Activated naive CD8-positive, alpha-beta T cell treated with anti-CD3 and anti-CD28 coated beads for 36 hours (primary cell): ENCODE measurements at regions not wholly inside any gene's neighbourhood (a gene's known extent, or its start where the extent isn't known, plus 50 kb on each side); places are given as distances from the start of the nearest gene placed in this dataset.

Experiments
- DNase-seq: peaks from one replicate; pipeline ENCODE4 v3.0.0; 2021
- H3K27ac Mint-ChIP-seq: one replicate; pipeline ENCODE4 v1.8.0; 2022; ENCODE audit warnings: mild to moderate bottlenecking, moderate library complexity, mixed read lengths
- H3K27me3 Mint-ChIP-seq: one replicate; pipeline ENCODE4 v1.8.0; 2022; ENCODE audit warnings: mild to moderate bottlenecking, mixed read lengths
- H3K36me3 Mint-ChIP-seq: one replicate; pipeline ENCODE4 v1.8.0; 2021; ENCODE audit warnings: mild to moderate bottlenecking, mixed read lengths
- H3K4me1 Mint-ChIP-seq: one replicate; pipeline ENCODE4 v1.8.0; 2021; ENCODE audit warnings: mixed read lengths
- H3K4me3 Mint-ChIP-seq: one replicate; pipeline ENCODE4 v1.8.0; 2022; ENCODE audit warnings: mild to moderate bottlenecking, moderate library complexity, mixed read lengths
- H3K9me3 Mint-ChIP-seq: one replicate; pipeline ENCODE4 v1.8.0; 2022; ENCODE audit warnings: mixed read lengths

GRCh38 chr5:98564836-98565235 is 208.6 kb upstream of the RGMB start:
- Mint-ChIP-seq H3K27ac (no peak overlapping the region), H3K36me3 (no peaks in the 10 kb centered on the region), H3K4me3 (no peak overlapping the region), H3K4me1 (no peaks in the 10 kb centered on the region), H3K27me3 (peaks cover 4% of the 10 kb centered on the region), H3K9me3 (no peaks in the 10 kb centered on the region)
- no peak for DNase-seq

- no peaks in the 10 kb centered on the region for H3K9me3 Mint-ChIP-seq
- no peak overlapping the region for H3K4me3 Mint-ChIP-seq
- H3K4me1 Mint-ChIP-seq = no peaks in the 10 kb centered on the region
- H3K36me3 Mint-ChIP-seq = no peaks in the 10 kb centered on the region
- H3K27me3 Mint-ChIP-seq = peaks cover 4% of the 10 kb centered on the region
- no peak for DNase-seq
- no peak overlapping the region for H3K27ac Mint-ChIP-seq
Observed at GRCh38 chr5:98568336-98568735, 205.1 kb upstream of the RGMB start.

GRCh38 chr5:98569288-98569687 is 204.2 kb upstream of the RGMB start:
- H3K27me3 Mint-ChIP-seq = peaks cover 4% of the 10 kb centered on the region
- H3K4me3 Mint-ChIP-seq = no peak overlapping the region
- no peaks in the 10 kb centered on the region for H3K9me3 Mint-ChIP-seq
- H3K36me3 Mint-ChIP-seq = no peaks in the 10 kb centered on the region
- DNase-seq = no peak
- H3K4me1 Mint-ChIP-seq = no peaks in the 10 kb centered on the region
- H3K27ac Mint-ChIP-seq = no peak overlapping the region

GRCh38 chr5:98570010-98570409 is 203.5 kb upstream of the RGMB start:
- Mint-ChIP-seq H3K27me3 (peaks cover 4% of the 10 kb centered on the region), H3K9me3 (no peaks in the 10 kb centered on the region), H3K27ac (no peak overlapping the region), H3K36me3 (no peaks in the 10 kb centered on the region), H3K4me3 (no peak overlapping the region), H3K4me1 (no peaks in the 10 kb centered on the region)
- no peak for DNase-seq

- no peaks in the 10 kb centered on the region for H3K4me1 Mint-ChIP-seq
- no peaks in the 10 kb centered on the region for H3K36me3 Mint-ChIP-seq
- no peak overlapping the region for H3K27ac Mint-ChIP-seq
- no peak overlapping the region for H3K4me3 Mint-ChIP-seq
- no peaks in the 10 kb centered on the region for H3K9me3 Mint-ChIP-seq
- peaks cover 4% of the 10 kb centered on the region for H3K27me3 Mint-ChIP-seq
- no peak for DNase-seq
Observed at GRCh38 chr5:98570661-98571191, 202.7 kb upstream of the RGMB start.

GRCh38 chr5:98573834-98574320 is 199.6 kb upstream of the RGMB start:
- Mint-ChIP-seq H3K36me3 (no peaks in the 10 kb centered on the region), H3K9me3 (no peaks in the 10 kb centered on the region), H3K4me3 (no peak overlapping the region), H3K27me3 (peaks cover 6% of the 10 kb centered on the region), H3K27ac (no peak overlapping the region), H3K4me1 (no peaks in the 10 kb centered on the region)
- DNase-seq = no peak

GRCh38 chr5:98576275-98576674 is 197.2 kb upstream of the RGMB start:
- Mint-ChIP-seq H3K9me3 (no peaks in the 10 kb centered on the region), H3K27ac (no peak overlapping the region), H3K27me3 (peaks cover 16% of the 10 kb centered on the region), H3K4me1 (no peaks in the 10 kb centered on the region), H3K36me3 (no peaks in the 10 kb centered on the region), H3K4me3 (no peak overlapping the region)
- no peak for DNase-seq

GRCh38 chr5:98578438-98578837 is 195.0 kb upstream of the RGMB start:
- peaks cover 16% of the 10 kb centered on the region for H3K27me3 Mint-ChIP-seq
- H3K27ac Mint-ChIP-seq = no peak overlapping the region
- H3K36me3 Mint-ChIP-seq = no peaks in the 10 kb centered on the region
- H3K4me3 Mint-ChIP-seq = no peak overlapping the region
- H3K4me1 Mint-ChIP-seq = no peaks in the 10 kb centered on the region
- no peak for DNase-seq
- H3K9me3 Mint-ChIP-seq = no peaks in the 10 kb centered on the region

- Mint-ChIP-seq H3K4me3 (no peak overlapping the region), H3K9me3 (no peaks in the 10 kb centered on the region), H3K27ac (no peak overlapping the region), H3K27me3 (peaks cover 16% of the 10 kb centered on the region), H3K4me1 (no peaks in the 10 kb centered on the region), H3K36me3 (no peaks in the 10 kb centered on the region)
- no peak for DNase-seq
Observed at GRCh38 chr5:98581112-98581997, 192.1 kb upstream of the RGMB start.

- Mint-ChIP-seq H3K4me1 (no peaks in the 10 kb centered on the region), H3K27ac (no peak overlapping the region)
- DNase-seq = no peak
Observed at GRCh38 chr5:98583586-98583985, 189.9 kb upstream of the RGMB start.

GRCh38 chr5:98585661-98586310 is 187.7 kb upstream of the RGMB start:
- DNase-seq = no peak
- Mint-ChIP-seq H3K9me3 (peaks cover 2% of the 10 kb centered on the region), H3K36me3 (no peaks in the 10 kb centered on the region), H3K27me3 (peaks cover 10% of the 10 kb centered on the region), H3K4me3 (no peak overlapping the region), H3K27ac (no peak overlapping the region), H3K4me1 (no peaks in the 10 kb centered on the region)

More at GRCh38 chr5:98583586-98583985, 189.9 kb upstream of the RGMB start:
- Mint-ChIP-seq H3K36me3 (no peaks in the 10 kb centered on the region), H3K27me3 (peaks cover 13% of the 10 kb centered on the region), H3K9me3 (no peaks in the 10 kb centered on the region), H3K4me3 (no peak overlapping the region)

GRCh38 chr5:98586581-98586980 is 186.9 kb upstream of the RGMB start:
- no peaks in the 10 kb centered on the region for H3K4me1 Mint-ChIP-seq
- H3K27ac Mint-ChIP-seq = no peak overlapping the region
- H3K4me3 Mint-ChIP-seq = no peak overlapping the region
- DNase-seq = no peak
- no peaks in the 10 kb centered on the region for H3K36me3 Mint-ChIP-seq
- H3K9me3 Mint-ChIP-seq = peaks cover 2% of the 10 kb centered on the region
- peaks cover 10% of the 10 kb centered on the region for H3K27me3 Mint-ChIP-seq

GRCh38 chr5:98587166-98587565 is 186.3 kb upstream of the RGMB start:
- peaks cover 10% of the 10 kb centered on the region for H3K27me3 Mint-ChIP-seq
- no peaks in the 10 kb centered on the region for H3K36me3 Mint-ChIP-seq
- H3K4me3 Mint-ChIP-seq = no peak overlapping the region
- no peaks in the 10 kb centered on the region for H3K4me1 Mint-ChIP-seq
- peaks cover 2% of the 10 kb centered on the region for H3K9me3 Mint-ChIP-seq
- DNase-seq = no peak
- H3K27ac Mint-ChIP-seq = no peak overlapping the region

GRCh38 chr5:98588215-98588614 is 185.2 kb upstream of the RGMB start:
- DNase-seq = no peak
- H3K4me3 Mint-ChIP-seq = no peak overlapping the region
- no peaks in the 10 kb centered on the region for H3K4me1 Mint-ChIP-seq
- H3K27me3 Mint-ChIP-seq = peaks cover 10% of the 10 kb centered on the region
- no peaks in the 10 kb centered on the region for H3K36me3 Mint-ChIP-seq
- H3K27ac Mint-ChIP-seq = no peak overlapping the region
- peaks cover 2% of the 10 kb centered on the region for H3K9me3 Mint-ChIP-seq

GRCh38 chr5:98593418-98593817 is 180.0 kb upstream of the RGMB start:
- H3K4me1 Mint-ChIP-seq = no peaks in the 10 kb centered on the region
- peaks cover 16% of the 10 kb centered on the region for H3K27me3 Mint-ChIP-seq
- H3K4me3 Mint-ChIP-seq = no peak overlapping the region
- peaks cover 2% of the 10 kb centered on the region for H3K9me3 Mint-ChIP-seq
- H3K36me3 Mint-ChIP-seq = no peaks in the 10 kb centered on the region
- no peak overlapping the region for H3K27ac Mint-ChIP-seq
- no peak for DNase-seq
